Gastrocnemius medialis (tissue), 4 donors: ENCODE measurements at regions not wholly inside any gene's neighbourhood (a gene's known extent, or its start where the extent isn't known, plus 50 kb on each side); places are given as distances from the start of the nearest gene placed in this dataset.

Source experiments
- ATAC-seq, 2 donors: fragments of 150-250 bp; one replicate each; pipeline ENCODE4 v1.9.1; 2016
- DNase-seq, 2 donors: peaks; one replicate each; pipeline ENCODE4 v3.0.0-alpha.2; 2019
- H3K27ac ChIP-seq, 4 donors: fragments of 200-600 bp; sonication (generic); 1 replicate in 1 of 4; 2 replicates in 3 of 4; pipeline ENCODE4 v1.5.1; 2016 to 2018; ENCODE audit warnings: mild to moderate bottlenecking in 2 of 4, moderate library complexity in 1 of 4
- H3K27me3 ChIP-seq, 3 donors: fragments of 200-600 bp; sonication (generic) in 2 of 3; 1 replicate in 1 of 3; 2 replicates in 2 of 3; pipeline versions ENCODE4 v1.5.1 to v1.6.0; 2016 to 2019; ENCODE audit warnings: mild to moderate bottlenecking in 1 of 3, moderate library complexity in 1 of 3
- H3K36me3 ChIP-seq, 2 donors: fragments of 200-600 bp; sonication (generic) in 1 of 2; one replicate each; pipeline ENCODE4 v1.5.1; 2017 to 2018
- H3K4me1 ChIP-seq, 2 donors: fragments of 200-600 bp; sonication (generic) in 1 of 2; one replicate each; pipeline ENCODE4 v1.5.1; 2016 to 2017; ENCODE audit warnings: mild to moderate bottlenecking in 2 of 2
- H3K4me3 ChIP-seq, 4 donors: fragments of 200-600 bp; sonication (generic) in 3 of 4; 1 replicate in 1 of 4; 2 replicates in 3 of 4; pipeline ENCODE4 v1.5.1; 2016 to 2019; ENCODE audit warnings: mild to moderate bottlenecking in 2 of 4
- H3K9me3 ChIP-seq, 3 donors: fragments of 200-600 bp; sonication (generic) in 2 of 3; 1 replicate in 1 of 3; 2 replicates in 2 of 3; pipeline ENCODE4 v1.5.1; 2016 to 2019
- CTCF ChIP-seq, 5 experiments: fragments of 450-650 bp in 3 of 5; fragments of 200-600 bp in 2 of 5; sonication (generic) in 2 of 5; IDR thresholded peaks in 4 of 5; conservative IDR thresholded peaks in 1 of 5; 1 replicate in 4 of 5; 2 replicates in 1 of 5; pipeline ENCODE4 v1.5.1; 2016 to 2019; ENCODE audit warnings: antibody characterized with exemption in 5 of 5, mild to moderate bottlenecking in 3 of 5, moderate library complexity in 3 of 5
- POLR2A ChIP-seq, 2 donors: fragments of 450-650 bp; IDR thresholded peaks; one replicate each; pipeline ENCODE4 v1.6.1; 2017; ENCODE audit warnings: antibody characterized with exemption in 2 of 2, mild to moderate bottlenecking in 2 of 2, moderate library complexity in 2 of 2
- in situ Hi-C, 4 donors: fragments of 200-750 bp; cut with MboI; loops; one replicate each; pipeline versions ENCODE4 v1.15.0 to v1.8.0; 2017; ENCODE audit warnings: low sequenced_read_pairs in 4 of 4
- intact Hi-C: fragments of 100-400 bp; cut with DNase I; formaldehyde crosslinking; loops from one replicate; pipeline ENCODE4 v1.15.1; 2023; ENCODE audit warnings: low total_unique reads

- H3K4me1 ChIP-seq: no peaks in the 10 kb centered on the region
- no peak for ATAC-seq
- no peaks in the 10 kb centered on the region for H3K27me3 ChIP-seq
- no peak overlapping the region for H3K4me3 ChIP-seq
- no peaks in the 10 kb centered on the region for H3K9me3 ChIP-seq
- in situ Hi-C loops: no loop called here
- no peak overlapping the region for H3K27ac ChIP-seq
- no peaks in the 10 kb centered on the region for H3K36me3 ChIP-seq
- intact Hi-C loops: no loop called here
- no peak for DNase-seq
- TF ChIP-seq CTCF (IDR thresholded peaks at IDR 0.05 in 4 of 5, conservative IDR thresholded peaks at IDR 0.05 in 1 of 5): no peak
Observed at GRCh38 chr20:55605594-55605993, 399.7 kb downstream of the CBLN4 start.

GRCh38 chr20:55597526-55597925 lies 407.8 kb downstream of the CBLN4 start:
- Histone ChIP-seq H3K27ac (no peak overlapping the region), H3K4me3 (no peak overlapping the region)

GRCh38 chr20:55596431-55596830 lies 408.9 kb downstream of the CBLN4 start:
- ATAC-seq (no peak), DNase-seq (no peak)
- H3K27me3 ChIP-seq: no peaks in the 10 kb centered on the region
- no peaks in the 10 kb centered on the region for H3K9me3 ChIP-seq
- no peak for TF ChIP-seq CTCF (IDR thresholded peaks at IDR 0.05 in 4 of 5, conservative IDR thresholded peaks at IDR 0.05 in 1 of 5)
- TF ChIP-seq POLR2A (IDR thresholded peaks at IDR 0.05): no peak
- H3K36me3 ChIP-seq: no peaks in the 10 kb centered on the region
- in situ Hi-C loops (no loop called here), intact Hi-C loops (no loop called here)
- no peak overlapping the region for H3K4me3 ChIP-seq
- no peak overlapping the region for H3K27ac ChIP-seq
- H3K4me1 ChIP-seq: no peaks in the 10 kb centered on the region

More at GRCh38 chr20:55597526-55597925, 407.8 kb downstream of the CBLN4 start:
- intact Hi-C loops: no loop called here
- ATAC-seq (no peak), DNase-seq (no peak)
- Histone ChIP-seq H3K27me3 (no peaks in the 10 kb centered on the region), H3K36me3 (no peaks in the 10 kb centered on the region), H3K4me1 (no peaks in the 10 kb centered on the region), H3K9me3 (no peaks in the 10 kb centered on the region)
- in situ Hi-C loops: no loop called here
- TF ChIP-seq CTCF (IDR thresholded peaks at IDR 0.05 in 4 of 5, conservative IDR thresholded peaks at IDR 0.05 in 1 of 5) (no peak), POLR2A (IDR thresholded peaks at IDR 0.05) (no peak)

DNA sequence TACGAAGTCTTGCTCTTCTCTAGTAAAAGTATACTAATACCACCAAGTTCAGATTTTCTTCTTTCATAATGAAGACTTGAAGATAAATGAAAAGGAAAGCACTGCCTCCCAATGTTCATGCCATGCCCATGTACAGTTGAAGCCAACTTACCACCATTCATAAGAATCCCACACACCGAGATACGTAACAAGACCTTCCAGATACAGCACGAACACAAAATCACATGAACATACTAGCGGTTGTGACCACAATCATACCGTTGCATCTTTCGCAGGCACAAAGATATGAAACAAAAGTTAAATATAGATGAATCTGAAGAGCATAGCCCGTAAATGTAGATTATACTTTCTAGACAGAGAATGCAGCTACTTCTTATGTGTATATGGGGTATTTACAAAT lies 412.5 kb downstream of the CBLN4 start:
- no peaks in the 10 kb centered on the region for H3K4me1 ChIP-seq

More for the DNA sequence above, 412.5 kb downstream of the CBLN4 start:
- no peak overlapping the region for H3K4me3 ChIP-seq
- DNase-seq: no peak
- H3K9me3 ChIP-seq: no peaks in the 10 kb centered on the region
- no peaks in the 10 kb centered on the region for H3K36me3 ChIP-seq
- no peak for TF ChIP-seq CTCF (IDR thresholded peaks at IDR 0.05 in 4 of 5, conservative IDR thresholded peaks at IDR 0.05 in 1 of 5)
- TF ChIP-seq POLR2A (IDR thresholded peaks at IDR 0.05): no peak
- in situ Hi-C loops: no loop called here
- intact Hi-C loops: no loop called here
- no peaks in the 10 kb centered on the region for H3K27me3 ChIP-seq
- no peak for ATAC-seq
- no peak overlapping the region for H3K27ac ChIP-seq
